WTC11 (cell line): ENCODE measurements at regions not wholly inside any gene's neighbourhood (a gene's known extent, or its start where the extent isn't known, plus 50 kb on each side); places are given as distances from the start of the nearest gene placed in this dataset.

ENCODE experiments used
- ATAC-seq: fragments of 200-7000 bp; cut with Tn5 transposase; 2 replicates; pipeline ENCODE4 v1.10.0; 2021; ENCODE audit warnings: mild to moderate bottlenecking, moderate library complexity
- CTCF ChIA-PET: fragments of 300-600 bp; sonication (Branson Sonifier 250); formaldehyde crosslinking; loops from one replicate; lab custom pipeline; 2021; ENCODE audit warnings: antibody characterized with exemption; lab: Charles Lee
- POLR2A ChIA-PET: fragments of 350-600 bp; sonication (Branson Sonifier 250); formaldehyde crosslinking; loops from one replicate; lab custom pipeline; 2021; ENCODE audit warnings: antibody characterized with exemption; lab: Charles Lee
- DNase-seq: peaks from one replicate; pipeline ENCODE4 v3.0.0; 2021; ENCODE audit warnings: low spot score
- H3K27ac Mint-ChIP-seq: 2 replicates; pipeline ENCODE4 v1.8.0; 2021; ENCODE audit warnings: mixed read lengths
- H3K27me3 Mint-ChIP-seq: 2 replicates; pipeline ENCODE4 v1.8.0; 2021; ENCODE audit warnings: low read depth, mild to moderate bottlenecking, moderate library complexity, mixed read lengths
- H3K36me3 Mint-ChIP-seq: 2 replicates; pipeline ENCODE4 v1.8.0; 2021; ENCODE audit warnings: mixed read lengths
- H3K4me1 Mint-ChIP-seq: 2 replicates; pipeline ENCODE4 v1.8.0; 2022; ENCODE audit warnings: mixed read lengths
- H3K4me3 Mint-ChIP-seq: 2 replicates; pipeline ENCODE4 v1.8.0; 2021; ENCODE audit warnings: mild to moderate bottlenecking, moderate library complexity, mixed read lengths
- H3K9me3 Mint-ChIP-seq: 2 replicates; pipeline ENCODE4 v1.8.0; 2021; ENCODE audit warnings: mixed read lengths
- CBFB ChIP-seq: sonication (generic); formaldehyde crosslinking; IDR thresholded peaks from 2 replicates; pipeline ENCODE4 v1.8.1; 2022; ENCODE audit warnings: mild to moderate bottlenecking, low read depth, missing genetic modification reagents
- CREB1 ChIP-seq: sonication (generic); formaldehyde crosslinking; IDR thresholded peaks from 2 replicates; pipeline ENCODE4 v1.8.0; 2023; ENCODE audit warnings: mild to moderate bottlenecking, missing genetic modification reagents
- ESRRA ChIP-seq: sonication (generic); formaldehyde crosslinking; IDR thresholded peaks from 2 replicates; pipeline ENCODE4 v1.8.1; 2022; ENCODE audit warnings: mild to moderate bottlenecking, missing genetic modification reagents, borderline replicate concordance
- ETV6 ChIP-seq: sonication (generic); formaldehyde crosslinking; IDR thresholded peaks from 2 replicates; pipeline ENCODE4 v1.8.1; 2022; ENCODE audit warnings: mild to moderate bottlenecking, missing genetic modification reagents
- FOXK1 ChIP-seq: sonication (generic); formaldehyde crosslinking; IDR thresholded peaks from 2 replicates; pipeline ENCODE4 v1.8.0; 2022; ENCODE audit warnings: mild to moderate bottlenecking, moderate library complexity, missing genetic modification reagents
- GABPB1 ChIP-seq: sonication (generic); formaldehyde crosslinking; IDR thresholded peaks from 2 replicates; pipeline ENCODE4 v1.8.1; 2023; ENCODE audit warnings: mild to moderate bottlenecking, missing genetic modification reagents
- NFYB ChIP-seq: sonication (generic); formaldehyde crosslinking; conservative IDR thresholded peaks from 2 replicates; pipeline ENCODE4 v1.8.0; 2022; ENCODE audit warnings: low read depth, missing genetic modification reagents
- NR2C2 ChIP-seq: sonication (generic); formaldehyde crosslinking; IDR thresholded peaks from 2 replicates; pipeline ENCODE4 v1.8.0; 2022; ENCODE audit warnings: mild to moderate bottlenecking, missing genetic modification reagents
- ZBTB21 ChIP-seq: sonication (generic); formaldehyde crosslinking; IDR thresholded peaks from 2 replicates; pipeline ENCODE4 v1.8.1; 2023; ENCODE audit warnings: mild to moderate bottlenecking, missing genetic modification reagents, borderline replicate concordance
- ZNF121 ChIP-seq: sonication (generic); formaldehyde crosslinking; IDR thresholded peaks from 2 replicates; pipeline ENCODE4 v1.8.0; 2023; ENCODE audit warnings: missing genetic modification reagents
- ZNF138 ChIP-seq: sonication (generic); formaldehyde crosslinking; conservative IDR thresholded peaks from 2 replicates; pipeline ENCODE4 v1.8.1; 2022; ENCODE audit warnings: mild to moderate bottlenecking, moderate library complexity, missing genetic modification reagents
- ZNF232 ChIP-seq: sonication (generic); formaldehyde crosslinking; IDR thresholded peaks from 2 replicates; pipeline ENCODE4 v1.8.0; 2022; ENCODE audit warnings: mild to moderate bottlenecking, missing genetic modification reagents
- ZNF317 ChIP-seq: sonication (generic); formaldehyde crosslinking; IDR thresholded peaks from 2 replicates; pipeline ENCODE4 v1.8.1; 2023; ENCODE audit warnings: low read depth, mild to moderate bottlenecking, moderate library complexity, missing genetic modification reagents, borderline replicate concordance
- ZNF671 ChIP-seq: fragments of 250-450 bp; sonication (Bioruptor Pico); IDR thresholded peaks from 2 replicates; pipeline ENCODE4 v1.8.0; 2021; ENCODE audit warnings: mild to moderate bottlenecking
- TF ChIP-seq, protein P1 (sequence below): sonication (generic); formaldehyde crosslinking; IDR thresholded peaks from 2 replicates; pipeline ENCODE4 v1.8.1; 2022; ENCODE audit warnings: low read depth, mild to moderate bottlenecking, moderate library complexity, missing genetic modification reagents, borderline replicate concordance
- TF ChIP-seq, protein P2 (sequence below): sonication (generic); formaldehyde crosslinking; IDR thresholded peaks from 2 replicates; pipeline ENCODE4 v1.8.0; 2022; ENCODE audit warnings: mild to moderate bottlenecking, missing genetic modification reagents
- TF ChIP-seq, protein P3 (sequence below): fragments of 250-450 bp; sonication (Bioruptor Pico); IDR thresholded peaks from 2 replicates; pipeline ENCODE4 v1.8.0; 2021; ENCODE audit warnings: mild to moderate bottlenecking
- TF ChIP-seq, protein P4 (sequence below): fragments of 250-450 bp; sonication (Bioruptor Pico); conservative IDR thresholded peaks from 2 replicates; pipeline ENCODE4 v1.9.0; 2021; ENCODE audit warnings: mild to moderate bottlenecking

DNA sequence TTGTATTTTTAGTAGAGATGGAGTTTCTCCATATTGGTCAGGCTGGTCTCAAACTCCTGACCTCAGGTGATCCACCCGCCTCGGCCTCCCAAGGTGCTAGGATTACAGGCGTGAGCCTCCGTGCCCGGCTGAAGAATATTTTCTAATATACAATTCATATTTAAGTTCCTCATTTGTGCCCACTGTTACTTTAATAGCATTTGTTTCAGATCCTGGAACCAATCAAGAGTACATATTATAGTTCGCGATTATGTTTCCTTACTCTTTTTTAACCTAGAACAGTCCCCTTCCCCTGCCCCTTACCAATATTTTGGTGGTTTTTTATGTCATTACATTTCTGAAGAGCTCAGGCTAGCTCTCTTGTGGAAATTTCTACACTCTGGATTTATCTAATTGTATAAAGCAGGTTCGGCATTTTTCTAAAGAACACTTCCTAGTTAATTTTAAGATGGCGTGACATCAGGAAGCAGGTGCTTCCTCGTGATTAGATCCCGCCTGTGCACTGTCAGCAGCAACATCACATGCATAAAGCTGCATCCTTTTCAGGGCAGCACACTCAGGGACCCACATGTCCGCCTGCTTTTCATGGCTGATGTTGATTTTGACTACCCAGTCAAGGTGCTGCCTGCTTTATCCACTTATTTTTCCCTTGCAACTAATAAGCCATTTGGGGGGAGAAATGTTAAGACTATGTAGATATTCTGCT lies 88.7 kb upstream of the EPHB3 start (continued):
- TF ChIP-seq ZNF317 (CRISPR knock-in tag) = no peak
- no peak for TF ChIP-seq GABPB1 (CRISPR knock-in tag)
- no peak for TF ChIP-seq ESRRA (CRISPR knock-in tag)
- TF ChIP-seq, protein P1, sequence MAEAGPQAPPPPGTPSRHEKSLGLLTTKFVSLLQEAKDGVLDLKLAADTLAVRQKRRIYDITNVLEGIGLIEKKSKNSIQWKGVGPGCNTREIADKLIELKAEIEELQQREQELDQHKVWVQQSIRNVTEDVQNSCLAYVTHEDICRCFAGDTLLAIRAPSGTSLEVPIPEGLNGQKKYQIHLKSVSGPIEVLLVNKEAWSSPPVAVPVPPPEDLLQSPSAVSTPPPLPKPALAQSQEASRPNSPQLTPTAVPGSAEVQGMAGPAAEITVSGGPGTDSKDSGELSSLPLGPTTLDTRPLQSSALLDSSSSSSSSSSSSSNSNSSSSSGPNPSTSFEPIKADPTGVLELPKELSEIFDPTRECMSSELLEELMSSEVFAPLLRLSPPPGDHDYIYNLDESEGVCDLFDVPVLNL (CRISPR knock-in tag) = no peak
- TF ChIP-seq ZNF121 (CRISPR knock-in tag) = no peak
- TF ChIP-seq ZNF671 = no peak
- no peak for TF ChIP-seq NR2C2 (CRISPR knock-in tag)
- TF ChIP-seq, all 79 proteins: peak for 0

DNA sequence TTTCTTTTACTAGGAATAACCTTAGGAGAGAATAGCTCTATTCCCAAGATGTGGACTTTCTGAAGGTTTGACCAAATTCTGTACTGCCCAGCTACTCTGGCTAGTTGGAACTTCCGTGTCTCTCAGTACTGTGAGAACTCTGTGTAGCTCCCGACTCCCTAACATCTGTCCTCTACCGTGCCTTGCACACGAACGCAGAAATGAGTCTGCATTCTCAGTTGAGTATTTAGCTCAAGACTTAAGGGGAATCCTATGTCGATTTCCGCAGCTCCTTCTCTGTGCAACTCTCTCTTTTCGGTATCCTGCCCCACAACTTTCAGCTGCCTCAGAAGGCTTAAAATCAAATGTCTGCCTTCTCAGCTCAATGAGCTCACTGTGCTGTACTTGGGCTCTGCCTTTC lies 86.7 kb upstream of the EPHB3 start:
- Mint-ChIP-seq H3K9me3 (no peaks in the 10 kb centered on the region), H3K27ac (no peak overlapping the region), H3K4me3 (no peak overlapping the region), H3K4me1 (peaks cover 11% of the 10 kb centered on the region), H3K36me3 (no peaks in the 10 kb centered on the region), H3K27me3 (no peaks in the 10 kb centered on the region)
- ChIA-PET CTCF (interaction anchor here (0.6 to 3.6 kb wide), 7 partner anchors 9 to 130 kb away, joined by 3 to 31 read pairs (median 4); no protein-coding TSS in a partner anchor), POLR2A (no interaction called here)
- DNase-seq = no peak
- TF ChIP-seq, protein P2, sequence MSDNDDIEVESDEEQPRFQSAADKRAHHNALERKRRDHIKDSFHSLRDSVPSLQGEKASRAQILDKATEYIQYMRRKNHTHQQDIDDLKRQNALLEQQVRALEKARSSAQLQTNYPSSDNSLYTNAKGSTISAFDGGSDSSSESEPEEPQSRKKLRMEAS (CRISPR knock-in tag) = no peak
- no peak for TF ChIP-seq CREB1
- TF ChIP-seq ZBTB21 (CRISPR knock-in tag) = no peak
- no peak for TF ChIP-seq ESRRA (CRISPR knock-in tag)
- no peak for TF ChIP-seq CBFB (CRISPR knock-in tag)
- ATAC-seq = no peak

DNA sequence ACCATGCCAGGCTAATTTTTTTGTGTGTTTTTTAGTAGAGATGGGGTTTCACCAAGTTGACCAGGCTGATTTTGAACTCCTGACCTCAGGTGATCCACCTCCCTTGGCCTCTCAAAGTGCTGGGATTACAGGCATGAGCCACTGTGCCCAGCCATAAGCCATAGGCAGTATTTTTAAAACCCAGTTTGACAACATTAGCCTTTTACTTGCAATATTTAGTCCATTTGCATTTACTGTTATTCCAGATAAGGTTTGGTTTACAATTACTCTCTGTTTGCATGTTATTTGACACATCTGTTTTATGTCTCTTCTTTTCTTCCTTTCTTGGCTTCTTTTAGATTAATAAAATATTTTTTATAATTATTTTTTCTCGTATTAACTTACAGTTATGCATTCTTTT lies 83.6 kb upstream of the EPHB3 start:
- no peaks in the 10 kb centered on the region for H3K9me3 Mint-ChIP-seq
- peaks cover 3% of the 10 kb centered on the region; the same call in 1 of the 2 replicates for H3K4me1 Mint-ChIP-seq
- ChIA-PET CTCF (interaction anchor here (0.7 to 3.7 kb wide), 3 partner anchors 35 to 84 kb away, joined by 3 to 19 read pairs (median 5); partner anchors contain the start of gene EPHB3), POLR2A (no interaction called here)
- no peak for DNase-seq
- H3K27ac Mint-ChIP-seq = no peak overlapping the region
- no peak for ATAC-seq
- H3K36me3 Mint-ChIP-seq = no peaks in the 10 kb centered on the region
- TF ChIP-seq FOXK1 (CRISPR knock-in tag) (no peak), NFYB (no peak), ETV6 (CRISPR knock-in tag) (no peak)
- TF ChIP-seq, all 79 proteins: peak for 0
- Mint-ChIP-seq H3K27me3 (no peaks in the 10 kb centered on the region), H3K4me3 (no peak overlapping the region)

DNA sequence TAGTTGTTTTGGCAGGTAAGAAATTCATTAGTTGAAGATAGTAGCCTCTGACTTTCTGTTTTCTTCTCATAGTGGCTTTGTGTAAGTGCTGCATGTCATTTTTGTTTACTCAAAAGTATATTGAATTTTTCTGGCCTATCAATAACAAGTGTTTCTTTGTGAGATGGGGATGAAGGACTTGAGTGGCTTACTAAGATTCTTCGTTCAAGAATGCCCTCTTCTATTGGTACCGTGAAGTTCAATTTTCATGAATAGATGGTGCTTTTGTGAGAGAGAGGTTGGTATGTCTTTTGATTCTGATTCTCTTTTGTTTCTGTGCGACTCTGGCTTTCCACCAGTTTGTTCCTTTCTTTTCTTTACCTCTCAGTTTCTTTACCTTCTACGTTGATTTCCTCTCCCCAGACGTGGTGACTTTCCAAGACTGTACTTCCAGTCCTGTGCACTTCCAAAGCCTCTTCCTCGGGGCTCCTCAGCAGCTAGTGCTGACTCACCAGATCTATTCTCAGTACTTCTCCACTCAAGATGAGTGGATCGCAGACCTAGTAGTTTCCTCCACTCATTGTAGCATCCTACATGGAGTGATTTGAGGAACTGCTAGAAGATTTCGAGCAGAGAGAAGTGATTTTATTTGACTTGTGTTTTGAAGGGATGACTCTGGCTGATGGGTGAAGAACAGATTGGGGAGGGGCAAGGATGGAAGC lies 82.0 kb upstream of the EPHB3 start:
- H3K4me1 Mint-ChIP-seq = peaks cover 3% of the 10 kb centered on the region; the same call in 1 of the 2 replicates
- ATAC-seq (no peak), DNase-seq (no peak)
- H3K9me3 Mint-ChIP-seq = no peaks in the 10 kb centered on the region
- POLR2A ChIA-PET = no interaction called here
- no peak overlapping the region for H3K27ac Mint-ChIP-seq
- H3K27me3 Mint-ChIP-seq = no peaks in the 10 kb centered on the region
- TF ChIP-seq, protein P3, sequence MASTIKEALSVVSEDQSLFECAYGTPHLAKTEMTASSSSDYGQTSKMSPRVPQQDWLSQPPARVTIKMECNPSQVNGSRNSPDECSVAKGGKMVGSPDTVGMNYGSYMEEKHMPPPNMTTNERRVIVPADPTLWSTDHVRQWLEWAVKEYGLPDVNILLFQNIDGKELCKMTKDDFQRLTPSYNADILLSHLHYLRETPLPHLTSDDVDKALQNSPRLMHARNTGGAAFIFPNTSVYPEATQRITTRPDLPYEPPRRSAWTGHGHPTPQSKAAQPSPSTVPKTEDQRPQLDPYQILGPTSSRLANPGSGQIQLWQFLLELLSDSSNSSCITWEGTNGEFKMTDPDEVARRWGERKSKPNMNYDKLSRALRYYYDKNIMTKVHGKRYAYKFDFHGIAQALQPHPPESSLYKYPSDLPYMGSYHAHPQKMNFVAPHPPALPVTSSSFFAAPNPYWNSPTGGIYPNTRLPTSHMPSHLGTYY = no peak
- TF ChIP-seq, protein P4, sequence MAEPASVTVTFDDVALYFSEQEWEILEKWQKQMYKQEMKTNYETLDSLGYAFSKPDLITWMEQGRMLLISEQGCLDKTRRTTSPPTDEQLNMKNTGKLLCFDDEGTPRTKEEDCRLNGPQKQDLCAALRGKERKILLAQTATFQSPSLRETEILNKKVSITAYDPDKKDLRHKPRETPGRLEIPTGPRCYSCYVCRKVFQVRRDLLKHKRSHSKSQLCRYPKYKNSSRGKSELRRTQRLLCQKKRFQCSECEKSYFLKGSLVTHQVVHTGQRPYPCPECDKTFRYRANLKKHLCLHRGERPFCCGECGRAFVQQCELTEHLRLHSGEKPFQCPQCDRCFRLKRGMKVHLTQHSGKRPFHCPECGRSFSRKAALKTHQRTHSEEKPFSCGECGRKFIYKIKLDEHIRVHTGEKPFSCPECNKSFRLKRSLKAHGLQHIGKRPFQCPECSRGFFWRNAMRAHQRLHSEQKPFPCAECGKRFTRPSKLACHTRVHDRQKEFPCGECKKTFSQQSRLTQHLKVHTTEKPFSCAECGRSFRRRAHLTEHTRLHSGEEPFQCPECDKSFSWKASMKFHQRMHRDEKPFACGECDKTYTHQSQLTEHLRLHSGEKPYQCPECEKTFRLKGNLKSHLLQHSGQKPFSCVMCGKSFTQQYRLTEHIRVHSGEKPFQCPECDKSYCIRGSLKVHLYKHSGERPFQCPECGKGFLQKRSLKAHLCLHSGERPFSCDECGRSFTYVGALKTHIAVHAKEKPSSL = no peak
- TF ChIP-seq ZNF232 (CRISPR knock-in tag) (no peak), ZNF138 (CRISPR knock-in tag) (no peak)
- H3K4me3 Mint-ChIP-seq = no peak overlapping the region
- CTCF ChIA-PET = interaction anchor here (1.9 to 3.7 kb wide), 2 partner anchors 34 to 60 kb away, joined by 7 to 19 read pairs; no protein-coding TSS in a partner anchor
- no peaks in the 10 kb centered on the region for H3K36me3 Mint-ChIP-seq
